ENCODE measurements at regions not wholly inside any gene's neighbourhood (a gene's known extent, or its start where the extent isn't known, plus 50 kb on each side); places are given as distances from the start of the nearest gene placed in this dataset.
"Not testable (repeated sequence)": the region's sequence is repeated elsewhere in the genome, so short reads cannot be mapped to it uniquely, and the experiment has no call there.

- FAIRE-seq (no peak), DNase-seq (ENCODE audit: insufficient read length, low spot score) (no peak)
Observed at GRCh38 chr2:16088035-16088801, 147.9 kb downstream of the MYCN start.

- FAIRE-seq; DNase-seq (ENCODE audit: insufficient read length, low spot score): not testable (repeated sequence)
Observed at GRCh38 chr2:16086136-16086535, 145.8 kb downstream of the MYCN start.

GRCh38 chr2:16085073-16085472 lies 144.7 kb downstream of the MYCN start:
- FAIRE-seq (no peak), DNase-seq (ENCODE audit: insufficient read length, low spot score) (no peak)

DNA sequence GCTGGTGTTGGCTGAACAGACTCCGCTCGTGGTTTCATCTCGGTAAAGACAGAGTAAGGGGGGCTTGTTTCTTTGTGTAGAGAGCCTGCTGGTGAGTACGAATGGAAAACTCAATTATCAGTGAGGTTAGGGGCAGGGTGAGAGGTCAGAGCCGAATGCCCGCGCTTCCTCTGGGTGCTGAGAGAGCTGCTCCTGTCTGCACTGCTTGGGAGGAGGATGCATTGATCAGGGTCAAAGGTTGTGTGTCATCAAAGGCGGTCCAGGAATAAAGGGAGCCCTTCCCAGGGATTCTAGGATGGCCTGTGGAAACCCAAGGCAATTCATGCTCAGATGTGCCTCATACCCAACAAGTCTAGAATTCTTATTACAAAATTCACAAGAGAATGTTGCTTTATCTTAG lies 143.9 kb downstream of the MYCN start:
- DNase-seq (ENCODE audit: insufficient read length, low spot score) (no peak), FAIRE-seq (no peak)

- no peak for FAIRE-seq
- DNase-seq (ENCODE audit: insufficient read length, low spot score): no peak
Observed at GRCh38 chr2:16082276-16082675, 141.9 kb downstream of the MYCN start.

DNA sequence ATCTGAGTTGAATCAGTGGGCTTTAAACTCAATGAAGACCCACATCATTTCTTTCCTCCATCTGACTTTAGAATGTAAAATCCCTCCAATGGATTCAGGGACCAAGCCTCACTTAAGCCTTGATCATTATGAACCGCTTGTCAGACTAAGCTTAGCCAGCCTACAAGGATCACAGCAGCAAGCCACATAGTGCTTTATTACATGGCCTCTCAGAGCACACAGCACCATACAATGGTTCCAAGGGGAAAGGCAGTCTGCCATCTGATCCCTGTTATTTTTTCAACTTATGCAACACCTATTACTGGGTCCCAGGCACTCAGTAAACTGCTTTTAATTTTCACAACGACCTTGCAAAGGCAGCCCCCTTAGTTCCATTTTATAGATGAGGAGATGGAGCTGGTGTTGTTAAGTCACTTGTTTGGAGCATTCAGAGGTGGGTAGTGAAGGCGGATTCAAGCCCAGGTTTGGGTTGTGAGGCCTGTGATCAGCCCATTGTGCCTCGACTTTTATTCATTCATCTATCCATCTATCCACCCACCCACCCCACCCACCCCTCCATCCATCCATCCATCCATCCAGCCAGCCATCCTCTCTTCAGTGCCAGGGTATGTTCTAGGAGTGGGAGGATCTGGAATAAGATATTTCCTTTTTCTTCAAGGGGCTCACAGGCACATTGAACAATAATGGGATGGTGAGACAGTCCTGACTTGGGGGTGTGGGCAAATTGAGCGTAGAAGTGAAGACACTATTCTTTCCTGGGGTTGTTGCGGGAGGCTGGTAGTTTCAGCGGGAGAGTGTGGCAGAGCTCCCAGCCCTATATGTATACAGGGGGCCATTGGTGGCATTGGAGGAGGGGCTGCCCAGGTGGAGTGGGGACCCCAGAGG lies 141.2 kb downstream of the MYCN start:
- FAIRE-seq (no peak), DNase-seq (ENCODE audit: insufficient read length, low spot score) (no peak)

DNA sequence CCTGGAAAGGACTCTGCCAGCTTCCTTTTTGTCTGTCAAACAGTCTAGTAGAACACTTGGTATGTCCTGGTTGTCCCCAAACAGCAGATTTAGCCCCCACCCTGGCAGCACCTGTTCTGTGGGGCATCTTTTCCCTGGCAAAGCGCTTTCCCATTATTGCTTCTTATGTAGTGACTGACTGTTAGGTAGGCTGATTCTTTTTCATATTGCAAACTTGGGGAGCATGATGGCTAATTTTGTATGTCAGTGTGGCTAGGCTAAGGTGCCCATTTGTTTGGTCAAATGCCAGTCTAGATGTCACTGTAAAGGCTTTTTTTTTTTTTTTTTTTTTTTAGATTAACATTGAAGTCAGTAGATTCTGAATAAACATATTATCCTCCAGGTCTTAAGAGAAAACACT lies 140.2 kb downstream of the MYCN start:
- DNase-seq (ENCODE audit: insufficient read length, low spot score): no peak
- no peak for FAIRE-seq

DNA sequence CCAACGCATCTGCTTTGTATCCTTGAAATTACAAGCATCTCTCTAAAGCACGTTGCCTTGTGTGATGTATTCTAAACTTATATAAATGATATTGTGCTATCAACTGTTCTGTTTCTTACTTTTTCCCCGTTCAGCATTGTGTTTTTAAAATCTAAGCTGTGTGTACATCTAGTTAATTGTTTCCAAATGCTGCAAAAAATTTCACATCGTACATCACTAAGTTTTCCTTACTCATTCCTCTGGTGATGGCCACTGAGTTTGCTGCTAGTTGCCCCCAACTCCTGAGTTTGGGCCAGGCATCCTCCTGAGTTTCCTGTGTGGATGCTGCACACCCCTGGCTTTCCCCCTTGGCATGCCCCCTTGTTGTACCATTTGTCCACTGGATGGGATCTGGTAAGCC lies 139.7 kb downstream of the MYCN start:
- no peak for FAIRE-seq

GRCh38 chr2:16079637-16080036 lies 139.3 kb downstream of the MYCN start:
- DNase-seq (ENCODE audit: insufficient read length, low spot score) (no peak), FAIRE-seq (no peak)

More for the DNA sequence above, 139.7 kb downstream of the MYCN start:
- DNase-seq (ENCODE audit: insufficient read length, low spot score): no peak

DNA sequence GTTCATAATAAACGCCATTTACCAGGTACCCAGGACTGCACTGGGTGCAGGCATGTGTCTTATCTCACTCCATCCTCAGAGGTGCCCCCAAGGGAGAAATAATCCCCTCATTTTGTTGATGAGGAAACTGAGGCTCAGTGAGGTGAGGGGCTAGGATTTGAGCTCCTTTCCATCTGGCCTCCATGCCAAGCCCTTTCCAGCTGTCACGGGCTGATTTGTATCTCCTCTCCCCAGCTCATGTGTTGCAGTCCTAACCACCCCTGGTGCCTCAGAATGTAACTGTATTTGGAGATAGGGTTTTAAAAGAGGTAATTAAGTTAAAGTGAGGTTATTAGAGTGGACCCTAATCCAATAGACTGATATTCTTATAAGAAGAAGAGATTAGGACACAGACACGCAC lies 137.3 kb downstream of the MYCN start:
- no peak for FAIRE-seq
- DNase-seq (ENCODE audit: insufficient read length, low spot score): no peak

DNA sequence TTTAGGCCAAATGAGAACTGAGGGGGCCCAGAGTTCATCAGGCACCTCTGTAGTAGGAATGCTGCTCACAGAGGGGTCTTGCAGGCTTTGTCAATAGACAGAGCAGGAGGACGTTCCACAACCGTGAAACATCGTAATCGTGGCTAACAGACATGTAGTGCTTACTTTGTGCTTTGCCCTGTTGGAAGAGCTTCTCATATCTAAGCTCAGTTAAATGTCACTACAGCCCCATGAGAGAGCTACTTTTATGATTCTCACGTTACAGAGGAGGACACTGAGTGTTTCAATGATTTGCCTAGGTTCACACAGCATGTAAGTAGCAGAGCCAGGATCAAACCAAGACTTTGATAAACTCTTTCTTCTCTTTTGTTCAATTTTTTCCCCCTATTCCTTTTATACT lies 136.6 kb downstream of the MYCN start:
- no peak for DNase-seq (ENCODE audit: insufficient read length, low spot score)
- no peak for FAIRE-seq

DNA sequence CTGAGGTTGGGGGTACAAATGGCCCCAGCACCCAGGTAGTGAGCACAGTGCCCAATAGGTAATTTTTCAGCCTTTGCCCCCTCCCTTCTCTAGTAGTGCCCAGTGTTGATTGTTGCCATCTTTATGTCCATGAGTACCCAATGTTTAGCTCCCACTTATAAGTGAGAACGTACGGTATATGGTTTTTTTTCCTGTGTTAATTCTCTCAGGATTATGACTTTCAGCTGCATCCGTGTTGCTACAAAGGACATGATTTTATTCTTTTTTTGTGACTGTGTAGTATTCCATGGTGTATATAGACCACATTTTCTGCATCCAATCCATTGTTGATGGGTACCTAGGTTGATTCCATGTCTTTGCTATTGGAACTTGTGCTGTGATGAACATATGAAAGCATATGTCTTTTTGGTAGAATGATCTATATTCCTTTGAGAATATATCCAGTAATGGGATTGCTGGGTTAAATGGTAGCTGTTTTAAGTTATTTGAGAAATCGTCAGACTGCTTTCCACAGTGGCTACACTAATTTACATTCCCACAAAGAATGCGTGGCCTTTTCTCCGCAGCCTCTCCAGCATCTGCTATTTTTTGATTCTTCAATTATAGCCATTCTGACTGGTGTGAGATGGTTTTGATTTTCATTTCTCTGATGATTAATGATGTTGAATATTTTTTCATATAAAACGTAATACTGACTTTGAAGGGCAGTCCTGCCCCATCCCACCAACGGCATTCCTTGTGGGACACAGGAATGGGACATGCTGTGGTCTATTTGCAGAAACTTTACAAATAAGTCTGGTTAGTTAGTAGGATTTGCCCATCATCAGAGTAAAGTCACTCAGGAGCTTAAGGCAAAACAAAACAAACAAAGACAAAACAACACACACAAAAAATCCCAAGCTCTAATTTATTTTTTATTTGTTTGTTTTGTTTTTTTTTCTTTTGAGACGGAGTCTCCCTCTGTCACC lies 135.0 kb downstream of the MYCN start:
- no peak for DNase-seq (ENCODE audit: insufficient read length, low spot score)
- no peak for FAIRE-seq

DNA sequence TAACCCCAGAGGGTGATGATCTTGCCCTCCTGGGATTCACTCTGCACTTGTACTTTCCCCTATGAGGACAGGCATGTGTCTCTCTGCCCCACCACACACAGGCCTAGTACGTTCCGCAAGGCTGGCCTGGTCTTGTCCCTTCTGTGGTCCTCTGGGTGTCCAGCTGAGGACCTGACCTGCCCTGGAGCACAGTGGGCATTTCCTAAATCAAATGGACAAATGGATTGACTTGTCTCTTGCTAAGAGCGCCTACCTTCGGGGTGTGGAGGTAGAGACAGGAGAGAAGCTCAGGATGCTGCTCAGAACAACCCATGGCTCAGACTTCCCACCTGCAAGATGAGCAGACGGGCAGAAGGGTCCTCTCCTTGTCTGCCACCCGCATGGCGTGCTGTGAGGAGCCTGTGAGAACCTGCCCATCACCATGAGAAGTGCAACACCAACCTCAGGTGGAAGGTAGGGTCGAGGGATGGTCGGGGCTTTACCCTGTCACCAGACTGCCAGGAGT lies 133.6 kb downstream of the MYCN start:
- FAIRE-seq: no peak

GRCh38 chr2:16073471-16073870 lies 133.1 kb downstream of the MYCN start:
- FAIRE-seq: no peak

More for the DNA sequence above, 133.6 kb downstream of the MYCN start:
- no peak for DNase-seq (ENCODE audit: insufficient read length, low spot score)

GRCh38 chr2:16072638-16073290 lies 132.4 kb downstream of the MYCN start:
- no peak for FAIRE-seq
- DNase-seq (ENCODE audit: insufficient read length, low spot score): no peak

More at GRCh38 chr2:16073471-16073870, 133.1 kb downstream of the MYCN start:
- DNase-seq (ENCODE audit: insufficient read length, low spot score): no peak

DNA sequence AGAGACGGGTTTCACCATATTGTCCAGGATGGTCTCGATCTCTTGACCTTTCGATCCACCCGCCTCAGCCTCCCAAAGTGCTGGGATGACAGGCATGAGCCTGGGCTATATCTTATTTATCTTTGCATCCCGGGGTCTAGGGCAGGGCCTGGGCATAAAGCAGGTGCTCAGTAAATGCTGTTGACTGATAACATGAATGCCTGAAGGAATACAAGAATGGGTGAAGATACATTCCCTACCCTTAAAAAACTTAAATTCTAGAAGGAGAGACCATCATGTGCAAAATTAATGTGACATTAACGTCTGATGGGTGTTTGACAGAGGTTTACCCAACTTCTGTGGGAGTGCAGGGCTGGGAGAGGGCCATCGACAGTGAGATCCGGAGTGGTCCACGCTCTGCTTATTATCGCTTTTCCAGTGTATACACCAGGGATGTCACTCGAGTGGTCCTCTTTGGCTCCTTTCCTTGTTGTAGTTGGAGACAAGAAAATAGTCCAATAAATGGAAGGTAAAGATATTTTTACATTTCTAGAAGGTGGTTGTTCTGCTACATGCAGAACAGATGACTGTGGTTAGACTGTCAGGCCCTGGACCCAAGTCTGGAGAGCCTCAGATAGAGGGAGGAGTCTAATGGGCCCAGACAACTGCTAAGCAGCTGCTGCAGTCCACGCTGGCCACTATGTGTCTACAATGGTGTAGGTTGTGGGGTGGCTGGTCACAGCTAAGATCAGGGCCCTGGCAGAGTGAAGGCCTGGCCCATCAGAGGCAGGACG lies 131.7 kb downstream of the MYCN start:
- no peak for FAIRE-seq
- DNase-seq (ENCODE audit: insufficient read length, low spot score): no peak

DNA sequence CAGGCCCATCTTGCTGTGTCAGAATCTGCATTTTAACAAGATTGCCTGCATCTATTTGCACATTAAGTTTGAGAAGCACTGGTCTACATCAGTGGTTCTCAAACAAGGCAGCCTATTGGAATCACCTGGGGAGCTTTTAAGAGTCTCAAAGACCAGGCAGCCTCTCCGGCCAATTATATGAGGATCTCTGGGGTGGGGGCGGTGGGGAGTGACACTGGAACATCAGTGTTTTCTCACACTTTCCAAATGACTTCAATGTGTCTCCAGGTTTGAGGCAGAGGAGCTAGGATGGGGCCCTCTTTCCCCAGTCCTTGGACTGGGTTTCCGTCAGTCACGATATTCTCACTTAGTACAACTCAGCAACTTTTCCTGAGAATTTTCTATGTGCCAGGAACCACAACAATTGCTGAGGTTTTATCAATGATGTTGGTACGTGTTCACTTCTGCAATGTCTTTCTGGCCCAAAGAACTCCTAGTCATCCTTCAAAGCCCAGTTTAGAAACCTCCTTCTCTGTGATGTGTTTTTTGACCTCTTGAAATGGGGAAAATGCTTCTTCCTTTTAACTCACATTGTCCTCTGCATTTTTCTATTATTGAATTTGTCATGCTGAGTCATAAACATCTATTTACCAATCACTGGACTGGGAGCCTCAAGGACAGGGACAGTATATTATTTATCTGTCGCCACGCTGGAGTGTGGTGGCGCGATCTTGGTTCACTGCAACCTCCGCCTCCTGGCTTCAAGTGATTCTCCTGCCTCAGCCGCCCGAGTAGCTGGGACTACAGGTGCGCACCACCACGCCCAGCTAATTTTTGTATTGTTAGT lies 130.9 kb downstream of the MYCN start:
- DNase-seq (ENCODE audit: insufficient read length, low spot score) (no peak), FAIRE-seq (no peak)

DNA sequence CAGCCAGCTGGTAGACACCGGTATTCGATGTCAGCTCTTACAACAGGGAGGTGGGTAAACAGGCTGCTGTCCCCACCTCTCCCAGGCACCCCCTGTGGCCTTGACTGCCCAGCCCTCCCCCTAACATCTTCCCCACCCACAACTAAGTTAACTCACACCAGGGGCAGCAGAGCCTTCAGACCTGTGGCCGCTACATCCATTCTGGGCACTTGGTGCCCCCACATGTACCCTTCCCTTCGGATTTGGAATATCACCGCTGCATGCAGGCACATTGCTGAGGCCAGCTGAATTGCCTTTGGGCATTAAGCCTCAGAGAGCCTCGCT lies 130.3 kb downstream of the MYCN start:
- no peak for FAIRE-seq

More for the DNA sequence above, 130.3 kb downstream of the MYCN start:
- DNase-seq (ENCODE audit: insufficient read length, low spot score): no peak

Measured in HTR-8/SVneo (cell line).